KBM-7 (cell line): ENCODE measurements at regions not wholly inside any gene's neighbourhood (a gene's known extent, or its start where the extent isn't known, plus 50 kb on each side); places are given as distances from the start of the nearest gene placed in this dataset.
"Not testable (repeated sequence)": the region's sequence is repeated elsewhere in the genome, so short reads cannot be mapped to it uniquely, and the experiment has no call there.

Source experiments
- DNase-seq: peaks from one replicate; pipeline ENCODE4 v3.0.0-alpha.2; 2015
- in situ Hi-C: fragments of 300-500 bp; cut with MboI; formaldehyde crosslinking; loops from 2 replicates; pipeline ENCODE4 v1.14.3; 2020; ENCODE audit warnings: low sequenced_read_pairs, low pct_unique_long_range_greater_than_20kb, mixed read lengths

GRCh38 chr3:150124142-150124541, 153.4 kb upstream of the PFN2 start:
- in situ Hi-C loops: no loop called here
- no peak for DNase-seq

GRCh38 chr3:150123249-150123648, 152.6 kb upstream of the PFN2 start:
- in situ Hi-C loops, DNase-seq: not testable (repeated sequence)

DNA sequence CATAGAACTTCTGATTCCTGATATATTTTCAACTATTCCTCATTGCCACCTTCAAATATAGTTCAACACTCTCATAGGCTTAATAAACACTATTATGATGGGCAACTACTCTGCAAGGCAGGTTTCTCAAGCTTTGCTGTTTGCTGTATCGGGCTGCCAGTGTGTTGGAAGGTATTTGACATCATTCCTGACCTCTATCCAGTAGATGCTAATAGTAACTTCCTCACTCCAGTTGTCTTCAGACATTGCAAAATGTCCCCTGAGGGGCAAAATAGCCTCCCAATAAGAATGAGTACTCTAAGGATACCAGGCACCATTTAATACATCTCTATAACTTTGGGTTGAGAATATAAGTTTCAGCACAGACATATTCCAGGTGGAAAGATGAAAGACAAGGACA, 147.5 kb upstream of the PFN2 start:
- in situ Hi-C loops: no loop called here
- no peak for DNase-seq

DNA sequence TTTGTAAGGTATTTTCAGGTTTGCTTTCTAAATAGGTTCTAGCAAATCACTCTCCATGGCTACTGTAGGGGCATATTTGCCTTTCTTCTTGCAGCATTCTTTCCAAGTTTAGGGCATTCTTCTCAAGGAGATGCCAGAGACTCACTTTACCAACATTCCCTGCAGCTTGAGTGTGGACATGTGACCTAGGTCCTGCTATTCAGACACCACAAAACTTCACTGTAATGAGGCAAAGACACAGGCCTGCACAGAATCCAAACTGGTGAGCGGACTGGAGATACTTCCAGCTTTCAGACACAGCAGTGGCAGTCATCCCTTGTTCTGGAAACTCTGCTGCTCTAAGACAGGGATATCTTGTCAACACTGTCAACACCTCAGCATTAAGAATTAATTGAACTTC, 146.4 kb upstream of the PFN2 start:
- in situ Hi-C loops: no loop called here
- no peak for DNase-seq

GRCh38 chr3:150116196-150116595, 145.5 kb upstream of the PFN2 start:
- in situ Hi-C loops: no loop called here

DNA sequence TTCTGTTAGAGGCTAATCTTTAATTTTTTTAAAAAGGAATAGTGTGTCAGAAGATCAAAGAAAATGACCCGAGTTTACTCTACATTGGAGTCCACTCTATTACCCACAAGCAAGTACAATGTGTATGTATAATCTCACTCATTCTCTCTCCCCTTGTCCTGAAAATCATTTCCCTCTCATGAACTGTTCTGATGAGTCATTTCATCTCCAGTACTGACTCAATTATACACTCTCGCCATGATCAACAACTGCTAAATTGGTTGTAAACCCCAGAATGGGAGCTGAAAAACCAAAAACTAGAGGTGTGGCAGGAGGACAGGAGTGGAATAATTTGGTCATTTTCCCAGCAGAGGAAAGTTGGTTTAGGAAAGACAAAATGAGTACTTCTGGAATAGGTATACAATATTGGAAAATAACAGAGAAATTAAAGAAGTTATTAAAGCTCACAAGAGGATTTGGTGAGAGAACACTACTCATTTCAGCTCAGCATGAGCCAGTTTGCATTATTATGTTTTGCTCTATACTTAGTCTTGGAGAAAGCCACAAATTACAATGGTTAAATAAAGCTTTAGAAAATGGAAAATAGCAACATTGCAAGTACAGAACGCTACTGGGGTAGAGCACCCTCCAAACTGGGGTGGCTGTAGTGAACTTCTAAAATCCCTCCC, 144.3 kb upstream of the PFN2 start:
- no peak for DNase-seq

More at GRCh38 chr3:150116196-150116595, 145.5 kb upstream of the PFN2 start:
- no peak for DNase-seq

DNA sequence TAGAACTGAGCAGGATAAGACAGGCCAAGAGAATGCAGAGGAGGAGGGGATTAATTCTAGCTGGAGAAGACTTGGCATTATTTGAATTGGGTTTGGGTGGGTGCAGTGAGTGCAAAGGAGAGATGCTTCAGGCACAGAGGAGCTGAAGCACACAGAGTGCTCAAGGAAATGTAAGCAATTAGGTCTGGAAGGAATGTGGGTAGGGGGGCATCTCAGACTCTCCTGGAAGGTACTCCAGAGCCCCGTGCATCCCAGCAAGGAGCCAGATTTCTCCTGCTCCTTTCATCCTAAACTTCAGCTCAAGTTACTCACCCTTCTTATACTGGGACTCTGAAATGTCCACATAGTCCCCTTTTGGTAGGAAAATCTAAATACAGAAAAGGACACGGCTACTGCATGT, 143.6 kb upstream of the PFN2 start:
- DNase-seq: no peak

More for the DNA sequence above, 144.3 kb upstream of the PFN2 start:
- in situ Hi-C loops: no loop called here

DNA sequence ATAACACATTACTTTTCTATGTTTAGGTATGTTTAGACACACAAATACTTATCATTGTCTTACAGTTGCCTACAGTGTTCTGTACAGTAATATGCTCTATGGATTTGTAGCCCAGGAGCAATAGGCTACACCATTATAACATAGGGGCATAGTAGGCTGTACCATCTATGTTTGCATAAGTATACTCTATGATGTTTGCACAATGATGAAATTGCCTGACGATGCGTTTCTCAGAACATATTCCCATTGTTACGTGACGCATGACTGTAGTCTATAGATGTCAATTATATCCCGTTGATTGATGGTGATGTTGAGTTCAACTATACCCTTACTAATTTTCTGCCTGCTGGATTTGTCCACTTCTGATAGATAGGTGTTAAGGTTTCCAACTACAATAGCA, 139.4 kb upstream of the PFN2 start:
- in situ Hi-C loops: no loop called here
- DNase-seq: no peak

More for the DNA sequence above, 143.6 kb upstream of the PFN2 start:
- in situ Hi-C loops: no loop called here

DNA sequence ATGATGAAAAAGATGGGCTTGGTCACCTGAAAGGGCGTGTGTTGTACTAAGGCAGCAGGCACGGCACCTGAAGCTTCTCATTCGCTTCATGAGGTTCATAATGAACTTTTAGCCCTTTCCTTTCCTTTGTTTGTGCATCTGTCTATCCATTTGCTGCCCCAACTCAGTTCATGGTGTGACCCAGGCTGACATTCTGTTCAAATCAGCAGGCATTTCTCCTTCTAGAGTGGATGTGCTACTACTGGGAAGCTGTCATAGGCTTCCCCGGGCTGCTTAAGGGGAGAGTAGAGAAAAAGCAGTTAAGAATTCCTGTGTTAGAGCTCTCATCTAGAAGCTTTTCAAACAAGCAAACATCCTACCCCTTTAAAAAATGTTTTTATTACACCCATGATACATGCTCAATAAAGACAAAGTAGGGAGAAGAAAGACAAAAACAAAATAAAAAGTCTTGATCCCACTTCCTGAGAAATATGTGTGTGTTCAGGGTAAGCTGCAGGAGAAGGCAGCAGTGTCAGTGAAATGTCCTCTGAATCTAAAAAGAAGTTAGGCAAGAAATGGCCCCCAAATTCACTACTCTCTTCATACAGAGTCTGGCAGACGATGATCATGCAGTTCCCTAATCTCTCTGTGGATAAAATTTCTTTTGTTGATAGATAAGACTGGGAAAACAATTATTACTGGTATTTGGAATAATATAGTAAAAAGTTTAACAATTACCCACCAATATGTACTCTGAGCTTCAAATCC, 136.9 kb upstream of the PFN2 start:
- in situ Hi-C loops: no loop called here
- DNase-seq: no peak

GRCh38 chr3:150106740-150107428, 136.2 kb upstream of the PFN2 start:
- in situ Hi-C loops: no loop called here
- peak; percentile 5 for DNase-seq

- in situ Hi-C loops: no loop called here
- peak; percentile 32 for DNase-seq
Measured at GRCh38 chr3:150105886-150106612, 135.4 kb upstream of the PFN2 start.

- in situ Hi-C loops: no loop called here
- no peak for DNase-seq
Measured at GRCh38 chr3:150105025-150105424, 134.3 kb upstream of the PFN2 start.

DNA sequence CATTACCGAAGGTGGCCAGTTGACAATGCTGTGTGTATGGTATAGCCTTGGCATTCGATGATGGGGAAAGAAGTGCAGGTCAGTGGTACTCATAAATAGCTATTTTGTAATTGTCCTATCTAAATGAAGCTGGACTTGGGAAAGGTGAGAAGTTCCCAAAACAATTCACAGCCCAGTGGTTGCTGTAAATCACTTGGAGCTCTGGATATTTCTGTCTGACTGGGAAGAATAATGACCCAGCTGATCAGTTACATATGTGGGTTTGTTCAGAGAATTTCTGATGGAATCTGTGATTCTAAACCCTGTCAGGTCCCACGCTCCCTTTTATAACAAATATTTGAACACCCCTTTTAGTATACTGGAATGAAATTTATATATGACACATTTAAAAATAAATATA, 133.9 kb upstream of the PFN2 start:
- no peak for DNase-seq
- in situ Hi-C loops: no loop called here

DNA sequence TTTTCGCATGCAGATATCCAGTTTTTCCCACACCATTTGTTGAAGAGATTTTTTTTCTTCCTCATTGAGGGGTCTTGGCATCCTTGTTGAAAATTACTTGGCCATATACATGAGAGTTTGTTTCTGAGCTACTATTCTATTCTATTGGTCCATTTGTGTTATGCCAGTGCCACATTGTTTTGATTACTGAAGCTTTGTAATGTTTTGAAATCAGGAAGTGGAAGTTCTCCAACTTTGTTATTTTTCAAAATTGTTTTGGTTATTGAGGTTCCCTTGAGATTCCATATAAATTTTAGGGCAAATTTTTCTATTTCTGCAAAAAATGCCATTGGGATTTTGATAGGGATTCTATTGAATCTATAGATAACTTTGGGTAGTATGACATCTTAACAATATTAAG, 130.3 kb upstream of the PFN2 start:
- in situ Hi-C loops: no loop called here

GRCh38 chr3:150098621-150099020, 127.9 kb upstream of the PFN2 start:
- no peak for DNase-seq
- in situ Hi-C loops: no loop called here

More for the DNA sequence above, 130.3 kb upstream of the PFN2 start:
- DNase-seq: no peak

DNA sequence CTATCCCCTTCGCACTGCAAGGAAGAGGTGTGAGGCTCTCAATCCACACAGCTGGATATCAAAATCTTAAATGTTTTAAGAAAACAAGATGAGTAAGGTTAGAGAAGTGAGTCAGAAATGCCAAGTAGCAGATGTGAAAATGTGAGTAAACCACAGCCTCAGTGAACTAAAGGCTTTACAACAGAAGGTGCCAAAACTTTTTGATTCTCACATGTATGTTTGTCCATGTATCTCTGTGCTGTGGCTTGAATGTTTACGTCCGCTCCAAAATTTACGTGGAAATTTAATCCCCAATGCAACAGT, 126.8 kb upstream of the PFN2 start:
- in situ Hi-C loops: no loop called here
- no peak for DNase-seq

GRCh38 chr3:150096700-150097587, 126.2 kb upstream of the PFN2 start:
- in situ Hi-C loops: no loop called here
- no peak for DNase-seq

DNA sequence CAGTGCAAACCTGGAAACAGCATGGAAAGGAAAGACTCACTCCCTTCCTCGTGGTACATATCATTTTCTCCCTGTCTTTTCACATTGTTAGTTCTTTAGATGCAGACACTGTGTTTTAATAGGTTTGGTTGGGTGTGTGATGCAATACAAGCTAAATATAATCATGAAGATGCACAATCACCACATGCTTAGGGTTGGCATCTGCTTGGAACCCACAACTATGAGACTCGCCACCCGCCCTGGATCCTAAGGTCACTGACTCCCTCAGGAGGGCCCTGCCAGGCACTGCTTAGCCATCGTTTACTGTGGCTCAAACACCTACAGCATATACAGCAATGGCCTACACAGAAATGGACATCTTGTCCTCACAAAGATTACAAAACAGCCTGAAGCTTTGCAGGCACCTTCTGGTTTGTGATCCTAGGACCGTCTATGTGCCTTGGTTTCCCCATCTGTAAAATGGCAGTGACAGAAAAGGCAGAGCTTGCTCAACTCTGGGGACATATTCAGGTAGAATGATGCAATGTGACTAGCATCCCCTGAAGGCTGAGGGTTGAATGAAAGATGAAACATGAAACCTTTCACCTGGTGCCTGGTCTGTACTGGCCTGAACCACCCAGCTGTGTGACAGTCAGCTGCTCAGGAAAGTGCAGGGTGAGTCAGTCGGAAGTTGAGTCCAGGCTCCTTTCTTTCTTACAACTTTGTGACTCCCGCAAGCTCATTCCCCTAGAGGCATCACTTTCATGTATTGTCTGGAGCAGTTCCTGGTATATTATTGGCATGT, 123.6 kb upstream of the PFN2 start:
- in situ Hi-C loops: no loop called here
- no peak for DNase-seq
